OCI-LY7 (cell line): ENCODE measurements at regions not wholly inside any gene's neighbourhood (a gene's known extent, or its start where the extent isn't known, plus 50 kb on each side); places are given as distances from the start of the nearest gene placed in this dataset.

Experiments
- EZH2phosphoT487 ChIP-seq: fragments of 200-600 bp; sonication (generic); IDR thresholded peaks from 2 replicates; pipeline ENCODE4 v1.6.1; 2018; ENCODE audit warnings: low read depth, borderline replicate concordance, mild to moderate bottlenecking, mixed run types, antibody characterized with exemption, low read length, moderate library complexity, mixed read lengths
- TF ChIP-seq, protein P1 (sequence below): fragments of 200-600 bp; sonication (generic); conservative IDR thresholded peaks from 2 replicates; pipeline ENCODE4 v1.5.1; 2014; ENCODE audit warnings: mild to moderate bottlenecking, antibody characterized with exemption, low read length, moderate library complexity, mixed read lengths

GRCh38 chr2:57465967-57466366 is 580.6 kb upstream of the VRK2 start:
- TF ChIP-seq, protein P1, sequence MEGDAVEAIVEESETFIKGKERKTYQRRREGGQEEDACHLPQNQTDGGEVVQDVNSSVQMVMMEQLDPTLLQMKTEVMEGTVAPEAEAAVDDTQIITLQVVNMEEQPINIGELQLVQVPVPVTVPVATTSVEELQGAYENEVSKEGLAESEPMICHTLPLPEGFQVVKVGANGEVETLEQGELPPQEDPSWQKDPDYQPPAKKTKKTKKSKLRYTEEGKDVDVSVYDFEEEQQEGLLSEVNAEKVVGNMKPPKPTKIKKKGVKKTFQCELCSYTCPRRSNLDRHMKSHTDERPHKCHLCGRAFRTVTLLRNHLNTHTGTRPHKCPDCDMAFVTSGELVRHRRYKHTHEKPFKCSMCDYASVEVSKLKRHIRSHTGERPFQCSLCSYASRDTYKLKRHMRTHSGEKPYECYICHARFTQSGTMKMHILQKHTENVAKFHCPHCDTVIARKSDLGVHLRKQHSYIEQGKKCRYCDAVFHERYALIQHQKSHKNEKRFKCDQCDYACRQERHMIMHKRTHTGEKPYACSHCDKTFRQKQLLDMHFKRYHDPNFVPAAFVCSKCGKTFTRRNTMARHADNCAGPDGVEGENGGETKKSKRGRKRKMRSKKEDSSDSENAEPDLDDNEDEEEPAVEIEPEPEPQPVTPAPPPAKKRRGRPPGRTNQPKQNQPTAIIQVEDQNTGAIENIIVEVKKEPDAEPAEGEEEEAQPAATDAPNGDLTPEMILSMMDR: no peak
- no peak for TF ChIP-seq EZH2phosphoT487
